HG02623 (cell line): ENCODE measurements at regions not wholly inside any gene's neighbourhood (a gene's known extent, or its start where the extent isn't known, plus 50 kb on each side); places are given as distances from the start of the nearest gene placed in this dataset.

ENCODE experiments used
- ATAC-seq: cut with Tn5 transposase; IDR thresholded peaks from one replicate; pipeline ENCODE4 v1.9.1; 2021; ENCODE audit warnings: moderate library complexity; ENCODE audit not compliant: unreplicated experiment

GRCh38 chr14:65243766-65244442 is 141.6 kb upstream of the MAX start:
- no peak for ATAC-seq

GRCh38 chr14:65249471-65250161 is 147.3 kb upstream of the MAX start:
- ATAC-seq, result no peak

- no peak for ATAC-seq
These were observed 147.8 kb upstream of the MAX start for GRCh38 chr14:65250162-65250495.

- no peak for ATAC-seq
These were observed 148.9 kb upstream of the MAX start for GRCh38 chr14:65251213-65251612.

- no peak for ATAC-seq
These were observed 150.4 kb upstream of the MAX start for GRCh38 chr14:65252482-65253255.

GRCh38 chr14:65255029-65255545 is 152.8 kb upstream of the MAX start:
- ATAC-seq, result no peak

- ATAC-seq, result no peak
These were observed 153.5 kb upstream of the MAX start for GRCh38 chr14:65255583-65256461.

GRCh38 chr14:65256714-65257113 is 154.4 kb upstream of the MAX start:
- ATAC-seq, result no peak

- no peak for ATAC-seq
These were observed 155.1 kb upstream of the FUT8 start for GRCh38 chr14:65257425-65257824.

- no peak for ATAC-seq
These were observed 154.1 kb upstream of the FUT8 start for GRCh38 chr14:65258391-65258790.

GRCh38 chr14:65259000-65259399 is 153.5 kb upstream of the FUT8 start:
- ATAC-seq, result no peak

- no peak for ATAC-seq
These were observed 151.7 kb upstream of the FUT8 start for GRCh38 chr14:65260786-65261185.

GRCh38 chr14:65261425-65261920 is 151.1 kb upstream of the FUT8 start:
- no peak for ATAC-seq

GRCh38 chr14:65261946-65262345 is 150.6 kb upstream of the FUT8 start:
- ATAC-seq, result no peak

GRCh38 chr14:65263177-65263788 is 149.2 kb upstream of the FUT8 start:
- ATAC-seq, result no peak

- no peak for ATAC-seq
These were observed 144.7 kb upstream of the FUT8 start for GRCh38 chr14:65267856-65268255.

GRCh38 chr14:65268594-65268993 is 143.9 kb upstream of the FUT8 start:
- ATAC-seq, result no peak

GRCh38 chr14:65269732-65270131 is 142.8 kb upstream of the FUT8 start:
- ATAC-seq, result no peak

GRCh38 chr14:65277027-65277426 is 135.5 kb upstream of the FUT8 start:
- no peak for ATAC-seq

GRCh38 chr14:65277580-65278270 is 134.8 kb upstream of the FUT8 start:
- no peak for ATAC-seq
